ENCODE measurements at regions not wholly inside any gene's neighbourhood (a gene's known extent, or its start where the extent isn't known, plus 50 kb on each side); places are given as distances from the start of the nearest gene placed in this dataset.

- ChIA-PET POLR2A (no interaction called here), CTCF (no interaction called here)
- TF ChIP-seq ZNF658 (tag by site-specific recombination; IDR thresholded peaks at IDR 0.05): no peak
- Histone ChIP-seq H3K4me3 (ENCODE audit: low read depth, low read length) (no peak overlapping the region), H3K27ac (ENCODE audit: extremely low read depth, low read depth, low read length) (no peak overlapping the region), H3K36me3 (ENCODE audit: control insufficient read depth in 2 of 2, insufficient read depth in 1 of 2, low read length in 2 of 2) (no peaks in the 10 kb centered on the region), H3K4me1 (ENCODE audit: control insufficient read depth, insufficient read depth, low read length) (no peaks in the 10 kb centered on the region), H3K9me3 (ENCODE audit: control insufficient read depth, insufficient read depth, low read depth, low read length) (no peaks in the 10 kb centered on the region)
Measured at GRCh38 chr9:28882529-28882928, 1309.2 kb upstream of the C9orf72 start.

GRCh38 chr9:28883234-28883633 lies 1310.0 kb upstream of the C9orf72 start:
- H3K4me1 ChIP-seq (ENCODE audit: control insufficient read depth, insufficient read depth, low read length): no peaks in the 10 kb centered on the region
- H3K4me3 ChIP-seq (ENCODE audit: low read depth, low read length): no peak overlapping the region
- H3K27ac ChIP-seq (ENCODE audit: extremely low read depth, low read depth, low read length): no peak overlapping the region
- POLR2A ChIA-PET: no interaction called here
- no peak for TF ChIP-seq GLI2 (tag by site-specific recombination; IDR thresholded peaks at IDR 0.05; ENCODE audit: borderline replicate concordance, low read depth)
- no peak for TF ChIP-seq ZNF112 (tag by site-specific recombination; IDR thresholded peaks at IDR 0.05)
- TF ChIP-seq ZNF560 (tag by site-specific recombination; IDR thresholded peaks at IDR 0.05; ENCODE audit: borderline replicate concordance): no peak
- TF ChIP-seq ZNF645 (tag by site-specific recombination; IDR thresholded peaks at IDR 0.05): no peak
- TF ChIP-seq ZNF132 (tag by site-specific recombination; IDR thresholded peaks at IDR 0.05; ENCODE audit: borderline replicate concordance): no peak
- no peak for TF ChIP-seq ZNF549 (tag by site-specific recombination; IDR thresholded peaks at IDR 0.05)
- TF ChIP-seq ZBTB49 (tag by site-specific recombination; IDR thresholded peaks at IDR 0.05; ENCODE audit: low read depth): no peak
- no peak for TF ChIP-seq INSM2 (tag by site-specific recombination; IDR thresholded peaks at IDR 0.05)
- no peak for TF ChIP-seq PRDM1 (tag by site-specific recombination; IDR thresholded peaks at IDR 0.05)
- no peak for TF ChIP-seq ZSCAN5A (tag by site-specific recombination; IDR thresholded peaks at IDR 0.05)
- TF ChIP-seq PRDM2 (tag by site-specific recombination; IDR thresholded peaks at IDR 0.05; ENCODE audit: borderline replicate concordance): no peak
- TF ChIP-seq SP3 (tag by site-specific recombination; IDR thresholded peaks at IDR 0.05): no peak
- no peak for TF ChIP-seq KLF7 (tag by site-specific recombination; IDR thresholded peaks at IDR 0.05; ENCODE audit: borderline replicate concordance)
- no peak for TF ChIP-seq ZNF621 (tag by site-specific recombination; IDR thresholded peaks at IDR 0.05)
- CTCF ChIA-PET: no interaction called here
- H3K9me3 ChIP-seq (ENCODE audit: control insufficient read depth, insufficient read depth, low read depth, low read length): no peaks in the 10 kb centered on the region
- H3K36me3 ChIP-seq (ENCODE audit: control insufficient read depth in 2 of 2, insufficient read depth in 1 of 2, low read length in 2 of 2): no peaks in the 10 kb centered on the region

Measured in HEK293 (cell line).